Mesenchymal stem cell (in vitro differentiated cells and primary cell): ENCODE measurements at regions not wholly inside any gene's neighbourhood (a gene's known extent, or its start where the extent isn't known, plus 50 kb on each side); places are given as distances from the start of the nearest gene placed in this dataset.

Experiments
- DNase-seq: peaks from one replicate; pipeline ENCODE4 v3.0.0-alpha.2; 2013
- H2AFZ ChIP-seq: one replicate; pipeline ENCODE4 v1.6.1; 2013; ENCODE audit warnings: low read depth, mild to moderate bottlenecking, control low read depth, inconsistent platforms, low read length, moderate library complexity
- H2AK5ac ChIP-seq: 2 replicates; pipeline ENCODE4 v1.6.1; 2013; ENCODE audit warnings: low read length, moderate library complexity, mild to moderate bottlenecking, inconsistent platforms; ENCODE audit not compliant: severe bottlenecking
- H2BK120ac ChIP-seq: one replicate; pipeline ENCODE4 v1.6.1; 2013; ENCODE audit warnings: low read depth, mild to moderate bottlenecking, inconsistent platforms, low read length, moderate library complexity
- H2BK12ac ChIP-seq, 2 experiments: one replicate each; pipeline ENCODE4 v1.6.1; 2013; ENCODE audit warnings: inconsistent platforms in 2 of 2, low read length in 2 of 2, mild to moderate bottlenecking in 2 of 2, moderate library complexity in 2 of 2, control low read depth in 1 of 2
- H2BK15ac ChIP-seq: one replicate; pipeline ENCODE4 v1.6.1; 2013; ENCODE audit warnings: mild to moderate bottlenecking, low read depth, inconsistent platforms; ENCODE audit not compliant: poor library complexity, severe bottlenecking
- H2BK5ac ChIP-seq: 2 replicates; pipeline ENCODE4 v1.6.1; 2013; ENCODE audit warnings: low read depth, mild to moderate bottlenecking, low read length, control low read depth, inconsistent platforms; ENCODE audit not compliant: poor library complexity, severe bottlenecking
- H3K14ac ChIP-seq, 2 experiments: one replicate each; pipeline ENCODE4 v1.6.1; 2013; ENCODE audit warnings: inconsistent platforms in 2 of 2, low read length in 2 of 2, control low read depth in 1 of 2, mild to moderate bottlenecking in 1 of 2, moderate library complexity in 1 of 2
- H3K18ac ChIP-seq, 2 experiments: one replicate each; pipeline ENCODE4 v1.6.1; 2013; ENCODE audit warnings: inconsistent platforms in 2 of 2, low read length in 2 of 2, control low read depth in 1 of 2, low read depth in 1 of 2, mild to moderate bottlenecking in 1 of 2
- H3K23ac ChIP-seq, 2 experiments: one replicate each; pipeline ENCODE4 v1.6.1; 2013; ENCODE audit warnings: inconsistent platforms in 2 of 2, low read length in 2 of 2, mild to moderate bottlenecking in 2 of 2, moderate library complexity in 2 of 2, control low read depth in 1 of 2
- H3K27ac ChIP-seq: 2 replicates; pipeline ENCODE4 v1.5.1; 2013; ENCODE audit warnings: mild to moderate bottlenecking, moderate library complexity, low read length, control low read depth, inconsistent platforms; ENCODE audit not compliant: poor library complexity, severe bottlenecking
- H3K27me3 ChIP-seq, 2 experiments: 2 replicates each; pipeline versions ENCODE4 v1.6.1 to v1.7.0; 2013; ENCODE audit warnings: low read length in 2 of 2, mild to moderate bottlenecking in 2 of 2, moderate library complexity in 2 of 2, control low read depth in 1 of 2, inconsistent platforms in 1 of 2; ENCODE audit not compliant: control insufficient read depth in 1 of 2, insufficient read depth in 1 of 2
- H3K36me3 ChIP-seq, 2 experiments: 2 replicates each; pipeline versions ENCODE4 v1.6.1 to v1.7.0; 2013; ENCODE audit warnings: low read length in 2 of 2, control low read depth in 1 of 2, inconsistent platforms in 1 of 2, low read depth in 1 of 2, mild to moderate bottlenecking in 1 of 2; ENCODE audit not compliant: insufficient read depth in 2 of 2, control insufficient read depth in 1 of 2
- H3K4ac ChIP-seq, 2 experiments: one replicate each; pipeline ENCODE4 v1.6.1; 2013; ENCODE audit warnings: inconsistent platforms in 2 of 2, low read length in 2 of 2, mild to moderate bottlenecking in 2 of 2, moderate library complexity in 2 of 2, control low read depth in 1 of 2, low read depth in 1 of 2
- H3K4me1 ChIP-seq: 2 replicates; pipeline ENCODE4 v1.6.1; 2013; ENCODE audit warnings: low read depth, low read length, control low read depth; ENCODE audit not compliant: control insufficient read depth, insufficient read depth
- H3K4me2 ChIP-seq: 2 replicates; pipeline ENCODE4 v1.6.1; 2013; ENCODE audit warnings: low read length, mild to moderate bottlenecking, inconsistent platforms; ENCODE audit not compliant: poor library complexity, severe bottlenecking
- H3K4me3 ChIP-seq, 2 experiments: 2 replicates each; pipeline versions ENCODE4 v1.5.1 to v1.7.0; 2013; ENCODE audit warnings: low read length in 2 of 2, mild to moderate bottlenecking in 2 of 2, control low read depth in 1 of 2, low read depth in 1 of 2; ENCODE audit not compliant: insufficient read depth in 1 of 2
- H3K79me1 ChIP-seq: replicated peaks from 2 replicates; pipeline ENCODE4 v1.6.1; 2013; ENCODE audit warnings: mild to moderate bottlenecking, control low read depth, low read length, inconsistent platforms; ENCODE audit not compliant: poor library complexity, severe bottlenecking
- H3K9ac ChIP-seq: 2 replicates; pipeline ENCODE4 v1.7.0; 2013; ENCODE audit warnings: mild to moderate bottlenecking, low read length, moderate library complexity
- H3K9me3 ChIP-seq: 2 replicates; pipeline ENCODE4 v1.7.0; 2013; ENCODE audit warnings: mild to moderate bottlenecking, low read length; ENCODE audit not compliant: control insufficient read depth
- H4K8ac ChIP-seq: one replicate; pipeline ENCODE4 v1.6.1; 2013; ENCODE audit warnings: inconsistent platforms, mild to moderate bottlenecking, low read length, moderate library complexity
- H4K91ac ChIP-seq: one replicate; pipeline ENCODE4 v1.6.1; 2013; ENCODE audit warnings: mild to moderate bottlenecking, low read length, inconsistent platforms
- WGBS: methylation state at CpG from one replicate; pipeline ENCODE4 v1.1.7; 2013; ENCODE audit warnings: mixed read lengths; 5-methylcytosine and 5-hydroxymethylcytosine counted together

DNA sequence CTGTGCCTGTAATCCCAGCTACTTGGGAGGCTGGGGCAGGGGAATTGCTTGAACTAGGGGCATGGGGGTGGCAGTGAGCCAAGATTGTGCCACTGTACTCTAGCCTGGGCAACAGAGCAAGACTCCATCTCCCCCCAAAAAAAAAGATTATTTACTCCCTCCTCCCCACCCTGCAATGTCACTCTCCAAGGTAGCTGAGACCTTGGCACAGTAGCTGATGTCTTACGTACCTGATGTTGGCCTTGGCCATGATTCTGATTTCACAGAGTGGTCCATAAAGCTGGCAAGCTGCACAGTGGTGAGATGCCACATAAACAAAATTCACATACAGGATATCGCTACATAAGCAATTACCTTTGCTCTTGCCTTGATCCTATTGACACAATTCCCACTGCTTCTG is 108.5 kb downstream of the CAVIN4 start:
- no peak for DNase-seq
- Histone ChIP-seq H2AK5ac (no peak overlapping the region), H3K4me1 (no peaks in the 10 kb centered on the region), H2BK15ac (no peak overlapping the region), H3K27me3 (no peaks in the 10 kb centered on the region), H3K79me1 (no peaks in the 10 kb centered on the region), H3K18ac (no peak overlapping the region), H3K27ac (no peak overlapping the region), H2BK12ac (no peak overlapping the region), H3K4ac (no peak overlapping the region), H4K8ac (no peak overlapping the region), H3K23ac (no peak overlapping the region), H3K4me2 (no peak overlapping the region), H3K14ac (no peak overlapping the region), H4K91ac (no peak overlapping the region), H2AFZ (no peak overlapping the region), H2BK120ac (no peak overlapping the region), H3K9ac (no peak overlapping the region), H2BK5ac (no peak overlapping the region), H3K9me3 (no peaks in the 10 kb centered on the region), H3K4me3 (no peak overlapping the region), H3K36me3 (no peaks in the 10 kb centered on the region)
- 95% methylated on average over 2 of the region's 2 CpGs for WGBS

DNA sequence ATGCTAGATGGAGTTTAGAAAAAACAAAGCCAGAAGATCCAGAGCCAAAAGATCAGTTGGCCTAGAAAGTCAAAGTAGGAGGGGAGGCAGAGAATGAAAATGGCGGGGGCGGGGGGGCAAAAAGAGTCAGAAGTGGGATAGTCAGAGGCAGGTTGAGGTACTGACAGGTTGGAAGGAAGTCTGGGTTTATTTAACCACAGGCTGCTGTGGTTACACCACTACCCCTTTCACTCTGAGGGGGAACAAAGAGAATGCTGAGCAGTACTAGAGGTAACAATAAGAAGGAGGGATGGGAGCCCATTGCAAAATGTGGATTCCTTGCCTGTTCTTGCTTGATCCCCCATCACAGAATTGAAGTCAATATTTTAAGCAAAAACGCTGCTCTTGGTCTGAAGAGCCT is 111.8 kb downstream of the CAVIN4 start:
- no peak overlapping the region for H2AK5ac ChIP-seq
- H3K9ac ChIP-seq = no peak overlapping the region
- H3K4me3 ChIP-seq = no peak overlapping the region
- H2BK5ac ChIP-seq = no peak overlapping the region
- H3K9me3 ChIP-seq = no peaks in the 10 kb centered on the region
- no peak overlapping the region for H2BK12ac ChIP-seq
- no peak overlapping the region for H3K27ac ChIP-seq
- no peaks in the 10 kb centered on the region for H3K36me3 ChIP-seq
- no peak overlapping the region for H3K4me2 ChIP-seq
- no peak overlapping the region for H3K23ac ChIP-seq
- H3K27me3 ChIP-seq = no peaks in the 10 kb centered on the region
- no peak overlapping the region for H3K18ac ChIP-seq
- H2BK120ac ChIP-seq = no peak overlapping the region
- WGBS = 55% methylated on average over 3 of the region's 3 CpGs
- no peak overlapping the region for H2BK15ac ChIP-seq
- no peaks in the 10 kb centered on the region for H3K4me1 ChIP-seq
- H4K91ac ChIP-seq = no peak overlapping the region
- no peak overlapping the region for H4K8ac ChIP-seq
- no peak overlapping the region for H3K4ac ChIP-seq
- H2AFZ ChIP-seq = no peak overlapping the region
- no peak for DNase-seq
- H3K79me1 ChIP-seq = no peaks in the 10 kb centered on the region
- no peak overlapping the region for H3K14ac ChIP-seq

DNA sequence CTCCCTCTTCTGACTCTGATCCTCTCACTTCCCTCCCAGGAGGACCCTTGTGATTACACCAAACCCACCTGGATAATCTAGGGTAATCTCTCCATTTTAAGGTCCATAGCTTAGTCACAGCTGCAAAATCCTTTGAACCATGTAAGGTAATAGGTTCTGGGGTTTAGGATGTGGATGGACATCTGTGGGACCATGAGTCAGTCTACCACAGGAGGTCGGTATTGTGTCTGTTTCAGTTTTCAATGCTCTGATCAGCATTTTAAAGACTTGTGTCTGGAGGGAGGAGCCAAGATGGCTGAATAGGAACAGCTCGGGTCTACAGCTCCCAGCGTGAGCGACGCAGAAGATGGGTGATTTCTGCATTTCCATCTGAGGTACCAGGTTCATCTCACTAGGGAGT is 112.6 kb downstream of the CAVIN4 start:
- Histone ChIP-seq H3K4ac (no peak overlapping the region), H2AK5ac (no peak overlapping the region), H3K36me3 (no peaks in the 10 kb centered on the region), H3K23ac (no peak overlapping the region), H3K4me2 (no peak overlapping the region), H3K4me3 (no peak overlapping the region), H3K9ac (no peak overlapping the region), H2BK5ac (no peak overlapping the region), H3K18ac (no peak overlapping the region), H3K9me3 (no peaks in the 10 kb centered on the region), H3K27ac (no peak overlapping the region), H3K27me3 (no peaks in the 10 kb centered on the region), H2BK15ac (no peak overlapping the region), H4K91ac (no peak overlapping the region), H2AFZ (no peak overlapping the region), H3K4me1 (no peaks in the 10 kb centered on the region), H4K8ac (no peak overlapping the region), H3K79me1 (no peaks in the 10 kb centered on the region), H3K14ac (no peak overlapping the region), H2BK12ac (no peak overlapping the region), H2BK120ac (no peak overlapping the region)
- 91% methylated on average over 5 of the region's 5 CpGs for WGBS
- DNase-seq = no peak

DNA sequence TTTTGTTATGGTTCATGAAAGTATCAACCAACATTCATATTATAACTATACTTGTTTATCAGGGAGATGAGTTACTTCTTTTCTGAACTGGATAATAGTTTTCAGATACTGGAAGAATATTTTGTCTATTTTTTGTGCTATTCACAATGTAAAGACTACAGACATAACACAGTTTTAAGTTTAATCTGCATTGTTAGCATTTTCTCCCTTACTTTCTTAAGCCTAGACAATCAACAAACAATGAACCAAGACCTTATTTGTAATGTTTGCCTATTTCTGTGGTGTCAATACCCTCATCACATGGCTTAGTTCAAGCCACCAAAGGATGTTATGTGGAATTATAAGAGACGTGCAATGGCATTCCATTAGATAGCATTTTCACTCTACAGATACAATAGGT is 119.5 kb downstream of the CAVIN4 start:
- no peaks in the 10 kb centered on the region for H3K79me1 ChIP-seq
- H2BK5ac ChIP-seq = no peak overlapping the region
- no peak overlapping the region for H3K4ac ChIP-seq
- no peak overlapping the region for H2BK12ac ChIP-seq
- H4K8ac ChIP-seq = no peak overlapping the region
- no peak overlapping the region for H3K14ac ChIP-seq
- H3K27me3 ChIP-seq = peaks cover 0 to 3% of the 10 kb centered on the region in 2 experiments
- H2AK5ac ChIP-seq = no peak overlapping the region
- no peak overlapping the region for H2BK15ac ChIP-seq
- H2AFZ ChIP-seq = no peak overlapping the region
- WGBS = no CpG with 5 or more reads among the region's 1 CpG
- no peaks in the 10 kb centered on the region for H3K9me3 ChIP-seq
- no peak overlapping the region for H3K4me3 ChIP-seq
- no peak overlapping the region for H3K23ac ChIP-seq
- no peak overlapping the region for H3K18ac ChIP-seq
- no peak overlapping the region for H3K4me2 ChIP-seq
- no peak for DNase-seq
- H3K27ac ChIP-seq = no peak overlapping the region
- H2BK120ac ChIP-seq = no peak overlapping the region
- no peaks in the 10 kb centered on the region for H3K36me3 ChIP-seq
- H4K91ac ChIP-seq = no peak overlapping the region
- H3K4me1 ChIP-seq = no peaks in the 10 kb centered on the region
- H3K9ac ChIP-seq = no peak overlapping the region
